Activated CD8-positive, alpha-beta memory T cell treated with anti-CD3 and anti-CD28 coated beads, Interleukin-2, amount 50 U/mL, for 48 hours (primary cell): ENCODE measurements at regions not wholly inside any gene's neighbourhood (a gene's known extent, or its start where the extent isn't known, plus 50 kb on each side); places are given as distances from the start of the nearest gene placed in this dataset.
"Not testable (repeated sequence)": the region's sequence is repeated elsewhere in the genome, so short reads cannot be mapped to it uniquely, and the experiment has no call there.

Experiments
- DNase-seq: peaks from one replicate; pipeline ENCODE4 v3.0.0-alpha.2; 2020

- no peak for DNase-seq
Measured at GRCh38 chr4:59748433-59748832, 1451.7 kb upstream of the ADGRL3 start.

DNA sequence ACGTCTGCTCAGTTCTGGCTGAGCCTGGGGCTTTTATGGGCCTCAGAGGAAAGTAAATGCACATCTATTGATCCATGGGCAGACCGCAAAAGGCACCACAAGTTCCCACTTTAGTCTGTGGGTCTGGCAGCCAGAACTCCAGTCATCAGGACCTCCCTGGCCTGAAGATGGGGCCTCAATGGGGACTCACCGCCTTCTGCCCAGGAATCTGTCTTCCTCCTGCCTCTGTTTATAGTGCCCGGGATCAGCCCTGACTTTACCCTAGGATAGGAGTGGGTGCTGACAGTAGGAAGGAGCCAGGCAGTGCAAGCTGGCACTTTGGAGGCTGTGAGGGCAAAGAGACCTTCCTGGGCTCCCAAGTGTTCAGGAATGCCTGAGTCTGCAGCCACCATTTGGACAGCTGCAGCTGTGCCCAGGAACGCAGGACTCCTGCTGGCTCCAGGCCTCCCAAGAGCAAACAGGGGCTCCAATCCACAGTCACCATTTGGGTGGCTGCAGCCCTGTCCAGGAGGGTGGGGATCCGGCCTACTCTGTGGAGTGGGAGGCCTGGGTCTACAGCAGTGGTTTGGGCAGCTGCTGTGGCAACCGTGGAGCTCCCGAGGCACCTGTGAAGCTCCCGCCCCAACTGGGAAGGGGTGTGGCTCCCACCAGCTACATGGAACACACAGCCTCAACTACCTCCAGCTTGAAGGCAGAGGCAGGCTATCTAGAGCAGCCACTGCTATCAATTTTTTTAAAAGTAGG lies 1440.9 kb upstream of the ADGRL3 start:
- DNase-seq: no peak

DNA sequence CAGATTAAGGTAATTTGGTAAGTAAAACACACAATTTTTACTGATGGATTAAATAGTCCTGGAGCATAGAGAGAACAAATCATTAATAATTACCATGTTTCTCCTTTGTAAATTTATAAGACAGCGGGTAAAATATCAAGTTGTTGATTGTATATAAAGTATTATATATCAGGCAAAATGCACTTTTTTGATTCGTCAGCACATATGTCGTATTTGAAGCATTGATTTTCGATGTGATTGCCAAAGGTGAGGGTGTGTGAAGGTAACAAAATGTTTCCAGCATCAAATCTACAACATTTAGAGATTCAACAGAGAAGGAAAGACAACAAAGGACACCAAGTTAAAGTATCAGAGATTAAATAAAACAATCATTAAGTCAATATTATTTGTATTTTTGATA lies 1437.8 kb upstream of the ADGRL3 start:
- DNase-seq: no peak

DNA sequence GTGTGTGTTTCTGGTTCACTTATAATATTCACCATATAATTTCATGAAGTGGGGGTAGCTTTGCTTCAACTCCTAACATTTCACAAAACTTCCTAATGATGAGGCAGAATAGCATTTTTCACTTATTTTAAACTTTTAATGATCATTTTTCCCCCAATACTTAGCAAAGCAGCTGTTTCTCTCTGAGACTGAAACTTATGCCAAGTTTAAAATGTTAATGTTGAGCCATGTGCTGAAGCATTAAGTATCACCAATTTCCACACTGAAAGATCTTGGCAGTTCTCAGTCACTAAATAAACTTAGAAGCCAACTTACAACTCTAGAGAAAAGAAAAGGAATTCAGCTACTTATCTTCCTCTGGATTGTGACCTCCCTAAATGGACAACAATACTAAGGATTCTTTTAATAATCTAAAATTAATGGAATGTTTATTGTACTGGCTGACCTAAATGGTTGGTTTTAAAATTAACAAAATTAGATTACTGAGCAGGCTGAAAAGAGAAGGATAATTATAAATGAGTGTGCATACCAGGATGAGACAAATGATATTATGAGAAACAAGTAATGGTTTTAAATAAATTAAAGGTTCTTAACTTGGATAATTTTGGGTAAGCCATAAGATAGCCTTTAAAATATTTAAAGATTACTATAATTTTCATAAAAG lies 1429.4 kb upstream of the ADGRL3 start:
- DNase-seq: no peak

DNA sequence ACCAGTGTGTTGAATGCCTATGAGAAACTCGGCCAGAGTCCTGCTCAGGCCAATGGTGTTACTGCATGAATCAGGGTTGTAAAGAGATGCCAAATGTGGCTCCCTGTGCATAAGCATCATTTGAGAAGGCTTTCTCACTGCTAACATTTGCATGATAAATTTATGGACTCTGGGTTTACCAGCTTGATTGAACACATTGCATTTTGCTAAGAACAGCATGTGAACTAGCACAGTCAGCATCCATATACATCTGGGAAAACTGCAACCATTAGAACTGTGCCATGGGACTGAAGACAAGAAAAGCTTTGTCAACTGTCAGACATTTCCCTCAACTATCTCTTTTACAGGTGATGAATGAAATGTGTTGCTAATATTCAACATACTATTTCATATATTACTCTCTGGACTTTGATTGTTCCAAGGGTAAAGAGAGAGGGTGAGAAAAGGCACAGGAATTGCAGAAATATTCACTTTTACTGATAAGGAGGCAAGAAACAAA lies 1427.4 kb upstream of the ADGRL3 start:
- no peak for DNase-seq

GRCh38 chr4:59780271-59780670 lies 1419.9 kb upstream of the ADGRL3 start:
- not testable (repeated sequence) for DNase-seq

DNA sequence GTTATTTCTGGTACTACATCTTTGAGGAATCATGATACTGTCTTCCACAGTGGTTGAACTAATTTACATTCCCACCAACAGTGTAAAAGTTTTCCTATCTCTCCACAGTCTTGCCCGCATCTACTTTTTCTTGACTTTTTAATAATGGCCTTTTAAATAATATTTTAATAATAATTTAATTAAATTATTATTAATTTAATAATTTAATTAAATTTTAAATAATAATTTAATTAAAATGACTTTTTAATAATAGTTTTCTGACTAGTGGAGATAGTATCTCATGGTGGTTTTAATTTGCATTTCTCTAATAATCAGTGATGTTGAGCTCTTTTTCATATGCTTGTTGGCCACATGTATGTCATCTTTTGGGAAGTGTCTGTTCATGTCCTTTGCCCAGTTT lies 1395.0 kb upstream of the ADGRL3 start:
- no peak for DNase-seq

DNA sequence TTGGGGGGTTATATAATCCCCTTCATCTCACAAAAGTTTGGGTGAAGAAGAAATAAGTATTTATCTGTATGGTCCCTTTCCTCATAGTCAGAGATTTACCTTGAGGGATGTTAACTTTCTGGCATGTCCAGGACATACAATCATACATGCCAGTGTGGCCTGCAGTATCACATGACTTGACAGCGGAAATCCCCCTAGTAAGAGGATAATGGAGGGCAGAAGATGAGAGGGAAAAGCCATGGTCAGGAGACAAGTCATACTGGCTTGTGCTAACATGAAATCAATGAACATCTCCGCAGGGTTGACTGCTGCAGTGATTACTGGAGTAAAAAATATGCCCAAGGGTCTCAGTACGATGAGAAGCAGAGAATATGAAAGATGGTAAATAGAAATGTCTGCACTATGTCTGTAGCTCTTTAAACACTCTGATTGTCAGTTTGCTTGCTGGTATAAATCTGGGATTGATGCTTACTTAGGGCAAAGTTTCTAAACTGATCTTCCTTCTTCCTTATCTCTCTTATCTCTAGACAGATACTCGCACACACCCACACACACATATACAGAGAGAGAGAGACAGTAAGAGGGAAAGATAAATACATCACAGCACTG lies 1385.6 kb upstream of the ADGRL3 start:
- no peak for DNase-seq

DNA sequence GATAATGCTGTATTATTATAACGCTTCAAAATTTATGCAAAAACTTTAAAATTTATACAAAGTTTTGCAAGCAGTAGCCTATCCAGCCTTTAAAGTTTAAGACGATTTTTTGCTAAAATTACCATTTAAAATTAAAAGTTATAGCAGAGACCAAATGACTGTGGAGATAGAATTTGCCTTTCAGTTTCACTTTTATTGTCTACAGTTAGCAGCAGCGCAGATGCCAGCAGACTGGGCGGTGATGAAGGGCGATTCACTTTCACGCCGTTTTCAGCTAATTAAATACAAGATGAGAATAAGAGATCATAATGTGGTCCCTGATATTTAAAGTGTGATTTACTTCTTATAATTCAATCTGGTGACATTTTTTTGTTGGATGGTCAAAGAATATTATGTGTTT lies 1381.5 kb upstream of the ADGRL3 start:
- DNase-seq: no peak

- DNase-seq: no peak
Measured at GRCh38 chr4:59823311-59823710, 1376.8 kb upstream of the ADGRL3 start.

DNA sequence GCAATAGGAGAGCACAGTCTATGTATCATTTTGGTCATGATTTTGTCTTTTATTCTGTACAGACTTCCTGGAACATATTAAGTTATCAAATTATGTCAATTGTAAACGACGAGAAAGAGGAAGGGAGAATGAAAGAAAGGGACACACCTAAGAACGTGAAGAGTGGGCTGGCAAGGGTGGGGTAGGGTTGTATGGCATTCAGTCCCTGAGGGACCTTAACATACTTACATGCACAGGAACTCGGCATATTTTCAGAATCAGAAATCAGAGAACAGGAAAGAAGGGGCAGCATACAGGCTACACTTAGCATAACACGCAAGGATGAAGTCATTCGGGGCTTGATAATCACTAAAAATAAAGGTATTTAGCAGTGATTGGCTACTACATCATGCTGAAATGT lies 1375.0 kb upstream of the ADGRL3 start:
- no peak for DNase-seq

- DNase-seq: no peak
Measured at GRCh38 chr4:59831746-59832145, 1368.4 kb upstream of the ADGRL3 start.

- DNase-seq: no peak
Measured at GRCh38 chr4:59834943-59835342, 1365.2 kb upstream of the ADGRL3 start.

DNA sequence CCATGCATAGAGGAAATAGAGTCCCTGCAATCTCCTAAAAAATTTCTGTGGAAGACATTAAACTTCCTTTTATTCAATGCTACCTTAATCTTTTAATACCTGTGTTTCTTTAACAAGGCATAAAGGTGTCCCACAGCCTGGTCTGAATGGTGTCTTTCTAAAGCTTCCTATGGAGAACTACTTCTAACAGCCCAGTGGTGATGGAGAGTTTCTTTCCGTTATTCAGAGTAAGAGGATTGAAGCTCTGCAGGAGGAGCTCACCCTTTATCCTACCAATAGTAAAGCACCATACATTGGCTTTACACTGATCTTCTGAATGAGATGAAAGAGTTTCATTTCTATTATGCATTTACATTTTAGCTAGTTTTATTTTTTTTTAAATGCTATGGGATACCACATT lies 1362.4 kb upstream of the ADGRL3 start:
- DNase-seq: no peak

DNA sequence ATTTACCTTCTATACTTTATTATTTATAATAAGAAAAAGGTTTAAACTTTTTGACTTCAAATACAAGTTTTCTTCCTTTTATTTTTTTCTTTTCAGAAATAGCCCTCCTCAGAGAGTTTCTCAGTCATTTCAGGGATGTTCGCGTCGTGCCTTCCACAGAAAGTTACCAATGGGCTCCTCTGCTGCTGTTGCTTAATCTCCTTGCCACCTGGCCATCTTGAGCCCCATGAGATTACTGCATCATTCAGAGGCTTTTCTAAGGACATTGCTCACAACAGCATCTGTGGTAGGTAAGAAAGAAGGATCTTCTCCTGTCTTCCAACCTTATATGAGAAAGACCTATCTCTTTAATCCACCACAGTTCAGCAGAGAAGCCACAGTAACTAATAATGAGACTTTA lies 1361.9 kb upstream of the ADGRL3 start:
- DNase-seq: no peak

DNA sequence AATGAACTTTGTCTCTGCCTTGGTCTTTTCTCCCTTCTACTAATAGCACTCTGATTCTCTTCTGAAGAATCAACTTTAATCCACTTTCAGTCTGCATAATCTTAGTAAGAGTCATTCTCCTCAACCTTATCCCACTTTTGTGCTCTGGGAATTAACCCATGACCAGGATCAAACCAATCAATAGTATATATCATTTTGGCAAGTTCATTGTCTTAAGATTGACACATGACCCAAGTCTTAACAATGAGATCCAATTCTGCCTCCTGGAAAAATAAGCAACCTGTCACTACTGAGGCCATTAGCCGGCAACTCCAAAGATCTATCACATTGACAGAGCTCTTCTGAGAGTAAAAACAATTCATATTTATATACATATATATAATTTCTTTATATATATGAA lies 1358.4 kb upstream of the ADGRL3 start:
- DNase-seq: no peak

DNA sequence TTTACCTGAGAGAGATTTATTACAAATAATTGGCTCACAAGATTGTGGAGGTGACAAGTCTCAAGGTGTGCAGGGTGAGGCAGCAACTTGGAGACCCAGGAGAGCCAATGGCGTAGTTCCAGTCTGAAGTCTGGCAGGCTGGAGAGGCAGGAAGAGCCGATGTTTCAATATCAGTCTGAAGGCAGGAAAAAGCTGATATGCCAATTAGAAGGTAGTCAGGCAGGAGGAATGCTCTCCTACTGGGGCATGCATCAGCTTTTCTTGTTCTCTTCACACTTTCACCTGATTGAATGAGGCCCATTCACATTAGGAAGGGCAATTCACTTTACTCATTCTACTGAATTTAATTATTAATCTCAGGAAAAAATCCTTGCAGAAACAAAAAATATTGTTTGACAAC lies 1351.7 kb upstream of the ADGRL3 start:
- DNase-seq: no peak

- no peak for DNase-seq
Measured at GRCh38 chr4:59855630-59856352, 1344.3 kb upstream of the ADGRL3 start.

GRCh38 chr4:59869056-59869455 lies 1331.1 kb upstream of the ADGRL3 start:
- DNase-seq: no peak

GRCh38 chr4:59869559-59869958 lies 1330.6 kb upstream of the ADGRL3 start:
- no peak for DNase-seq

DNA sequence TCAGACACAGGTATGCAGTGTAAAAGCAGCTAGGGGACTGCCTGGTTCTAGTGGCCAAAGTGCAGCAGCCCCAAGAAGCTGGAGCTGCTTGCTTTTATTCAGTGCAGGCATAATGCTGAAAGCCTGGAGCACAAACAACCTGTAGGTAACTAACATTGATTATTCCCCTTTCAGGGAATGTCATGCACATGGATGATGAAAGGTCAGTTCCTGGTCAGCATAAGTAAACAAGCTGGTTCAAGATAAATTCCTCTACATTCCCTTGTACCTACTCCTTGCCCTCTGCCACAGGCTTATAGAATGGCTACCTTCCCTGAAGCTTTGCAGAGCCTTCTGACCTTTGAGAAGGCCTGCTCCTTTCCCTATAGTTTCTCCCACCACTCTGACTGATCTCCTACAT lies 1318.5 kb upstream of the ADGRL3 start:
- no peak for DNase-seq

GRCh38 chr4:59904331-59904730 lies 1295.8 kb upstream of the ADGRL3 start:
- DNase-seq: no peak

GRCh38 chr4:59920416-59920815 lies 1279.7 kb upstream of the ADGRL3 start:
- no peak for DNase-seq

DNA sequence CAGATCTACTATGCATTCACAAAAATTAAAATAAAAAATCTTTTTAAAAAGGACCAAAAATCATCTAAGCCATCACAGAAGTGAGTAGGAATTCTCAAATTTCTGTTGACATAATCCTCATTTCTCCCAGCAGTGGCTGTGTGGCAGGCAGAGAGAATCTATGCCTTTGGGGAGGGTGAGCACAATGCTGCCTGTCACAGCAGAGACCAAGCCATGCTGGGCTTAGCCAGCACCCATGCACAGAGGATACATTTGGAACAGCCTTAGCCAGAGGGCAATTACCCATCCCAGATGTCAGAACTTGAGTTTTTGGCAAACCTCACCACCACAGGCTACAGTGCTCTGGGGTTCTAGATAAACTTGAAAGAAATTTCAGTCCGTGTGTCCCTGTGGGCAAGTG lies 1274.8 kb upstream of the ADGRL3 start:
- no peak for DNase-seq
